ENCODE measurements at regions not wholly inside any gene's neighbourhood (a gene's known extent, or its start where the extent isn't known, plus 50 kb on each side); places are given as distances from the start of the nearest gene placed in this dataset.

DNA sequence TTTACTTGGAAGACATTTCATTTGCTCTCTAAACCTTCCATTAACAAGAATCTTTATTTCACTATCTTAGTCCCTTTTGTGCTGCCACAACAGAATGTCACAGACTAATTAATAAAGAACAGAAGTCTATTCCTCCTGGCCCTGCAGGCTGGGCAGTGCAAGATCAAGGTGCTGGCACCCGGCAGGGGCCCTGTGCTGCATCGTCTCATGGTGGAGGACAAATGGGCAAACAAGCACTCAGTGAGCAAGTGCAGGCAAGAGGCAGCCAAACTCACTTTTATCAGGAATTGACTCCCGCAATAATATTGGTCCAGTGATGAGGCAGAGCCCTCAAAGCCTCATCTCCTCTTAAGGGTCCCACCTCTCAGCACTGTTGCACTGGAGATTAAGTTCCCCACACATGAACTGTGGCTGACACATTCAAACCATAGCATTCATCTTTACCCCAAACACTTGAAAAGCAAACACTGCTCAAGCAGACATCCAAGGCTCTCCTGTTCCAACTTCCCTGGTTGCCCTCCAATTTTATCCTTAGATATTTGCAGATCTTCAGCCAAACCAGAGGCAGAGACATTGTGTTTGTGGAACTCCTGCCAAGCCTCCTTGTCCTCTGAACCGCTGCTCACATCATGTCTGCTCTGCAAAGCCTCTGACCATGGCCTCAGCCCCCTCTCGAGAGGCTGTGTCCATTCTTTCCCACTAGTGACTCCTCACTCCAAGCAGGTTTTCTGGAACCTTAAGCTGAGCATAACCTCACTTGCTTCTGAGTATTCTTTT is 404.4 kb upstream of the SOX11 start:
- no peak for DNase-seq

DNA sequence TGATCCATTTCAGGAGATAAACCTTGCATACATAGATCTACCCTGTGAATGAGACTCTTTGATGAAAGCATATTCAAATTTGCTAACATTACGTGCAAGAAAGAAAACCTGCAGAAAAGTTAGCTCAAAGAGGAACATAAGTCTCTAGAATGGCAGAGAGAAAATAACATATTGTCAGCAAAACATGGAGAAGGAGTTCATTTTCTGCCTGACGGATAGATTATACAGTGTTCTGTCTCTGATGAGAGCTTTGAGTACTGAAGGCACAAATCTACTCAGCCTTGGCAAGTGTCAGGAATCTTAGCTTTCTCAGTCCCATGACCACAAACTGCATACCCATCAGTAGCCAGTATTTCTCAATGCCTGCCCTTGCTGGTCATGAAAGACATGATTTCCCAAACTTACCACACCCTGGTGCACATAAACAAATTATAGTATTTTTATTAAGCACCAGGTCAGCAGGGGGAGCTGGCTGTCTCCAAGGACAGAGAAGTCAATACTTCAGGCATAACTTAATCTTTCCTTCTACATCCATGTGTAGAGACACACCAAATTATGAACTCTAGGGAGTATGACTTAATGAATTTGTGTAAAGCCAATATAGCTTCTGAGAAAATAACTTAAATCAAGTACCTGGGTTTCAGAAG is 401.2 kb upstream of the SOX11 start:
- DNase-seq = no peak

DNA sequence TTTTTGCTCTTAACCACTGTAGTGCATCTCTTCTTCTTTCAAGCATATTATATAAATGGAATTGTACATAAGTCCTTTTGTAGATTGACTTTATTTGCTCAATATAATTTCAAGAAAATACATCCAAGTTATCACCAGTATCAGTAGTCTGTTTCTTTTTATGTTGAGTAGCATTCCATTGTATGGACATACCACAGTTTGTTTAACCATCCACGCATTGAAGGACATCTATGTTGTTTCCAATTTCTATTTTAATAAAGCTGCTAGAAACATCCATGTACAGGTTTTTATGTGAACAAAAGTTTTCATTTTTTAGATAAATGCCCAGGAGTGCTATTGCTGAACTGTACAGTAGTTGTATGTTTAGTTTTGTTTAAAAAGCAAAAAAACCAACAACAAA is 387.5 kb upstream of the SOX11 start:
- no peak for DNase-seq

DNA sequence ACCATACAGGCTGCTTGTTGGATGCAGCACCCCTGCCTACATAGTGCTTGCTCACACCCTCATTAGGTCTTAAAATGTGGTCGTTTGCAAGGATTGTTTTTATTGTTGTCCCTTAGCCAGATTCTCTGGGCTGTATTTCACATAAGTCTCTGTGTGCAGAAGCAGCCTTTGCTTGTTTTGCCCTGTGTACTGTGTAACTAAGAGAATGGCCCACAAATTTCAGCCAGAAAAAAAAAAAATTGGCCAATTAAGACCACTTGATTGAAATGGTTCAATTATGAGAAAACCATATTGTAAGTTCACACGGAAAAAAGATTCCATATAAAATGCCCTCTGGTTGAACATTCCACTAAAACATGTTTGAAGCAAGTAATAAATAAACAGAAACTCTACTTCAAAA is 377.1 kb upstream of the SOX11 start:
- no peak for DNase-seq

DNA sequence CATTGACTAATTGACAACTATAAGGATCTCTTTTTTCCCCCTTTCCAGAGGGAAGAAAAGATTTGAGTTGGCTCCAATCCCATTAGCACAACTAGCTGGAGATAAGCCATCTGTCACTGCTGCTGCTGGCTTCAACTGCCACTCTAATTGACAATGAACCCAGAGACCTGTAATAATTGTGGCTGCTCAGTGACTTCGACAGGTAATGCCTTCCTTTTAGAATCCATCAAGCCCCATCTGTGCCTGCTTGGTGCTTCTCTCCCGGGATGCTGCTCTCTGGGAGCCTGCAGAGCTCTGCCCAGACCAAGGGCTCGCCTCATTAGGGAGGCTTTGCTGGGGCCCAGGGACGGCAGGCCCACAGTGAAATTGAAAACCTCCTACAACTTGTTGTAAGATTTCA is 376.7 kb upstream of the SOX11 start:
- no peak for DNase-seq

DNA sequence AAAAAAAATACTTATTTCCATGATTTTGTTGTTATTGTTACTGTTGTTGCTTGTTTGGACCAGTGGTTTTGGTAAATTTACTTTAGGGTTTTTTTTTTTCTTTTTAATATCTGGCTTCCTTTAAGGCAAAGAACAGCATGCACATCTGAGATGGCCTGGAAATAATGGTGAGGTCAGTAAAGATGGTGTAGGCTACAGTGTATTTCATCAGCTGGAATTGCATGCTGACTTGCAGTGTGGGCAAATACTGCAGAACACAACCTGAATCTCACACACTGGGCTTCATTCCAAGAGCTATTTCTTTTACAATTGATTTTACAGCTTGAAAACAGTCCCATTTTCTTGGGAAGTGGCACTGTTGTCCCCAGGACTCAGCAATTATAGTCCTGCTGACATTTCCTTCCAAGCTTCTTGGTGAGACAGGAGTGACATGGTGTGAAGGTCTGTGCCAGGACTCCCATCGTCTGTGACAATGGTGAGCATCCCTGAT is 376.1 kb upstream of the SOX11 start:
- no peak for DNase-seq

DNA sequence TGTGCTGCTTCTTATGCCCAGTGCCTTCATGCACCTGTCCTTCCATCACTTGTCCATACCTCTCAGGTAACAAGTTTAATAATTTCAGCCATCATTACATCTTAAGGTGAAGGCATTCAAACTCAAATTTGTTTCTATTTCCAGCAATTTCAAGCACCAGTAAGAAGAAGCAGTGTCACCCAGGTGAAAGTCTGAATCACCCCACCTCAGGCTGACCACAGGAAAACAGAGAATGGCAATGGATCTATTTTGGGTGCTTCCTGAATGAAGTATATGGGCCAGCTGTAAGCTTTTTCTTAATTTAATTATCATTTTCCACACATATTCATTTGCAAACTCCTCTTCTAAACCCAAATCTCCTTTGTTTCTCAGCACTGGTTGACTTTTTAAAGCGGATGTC is 372.7 kb upstream of the SOX11 start:
- no peak for DNase-seq

DNA sequence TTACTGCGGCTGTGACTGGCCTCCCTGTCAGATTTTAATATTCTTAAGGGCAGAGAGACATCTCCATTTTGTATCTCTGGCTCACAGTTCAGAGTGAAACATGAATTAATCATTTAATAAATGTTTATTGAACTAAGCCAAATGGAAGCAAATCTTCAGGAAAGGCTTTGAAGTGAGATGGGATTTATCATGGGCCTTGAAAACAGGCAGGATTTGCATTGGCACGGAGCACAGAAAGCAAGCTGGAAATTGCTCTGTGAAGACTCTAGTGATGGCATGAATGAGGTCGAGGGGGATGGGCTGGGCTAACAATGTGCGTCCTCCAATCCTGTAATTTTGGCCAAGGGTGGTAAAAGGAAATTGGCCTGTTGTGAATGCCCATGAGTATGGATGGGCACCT is 369.8 kb upstream of the SOX11 start:
- DNase-seq = no peak

DNA sequence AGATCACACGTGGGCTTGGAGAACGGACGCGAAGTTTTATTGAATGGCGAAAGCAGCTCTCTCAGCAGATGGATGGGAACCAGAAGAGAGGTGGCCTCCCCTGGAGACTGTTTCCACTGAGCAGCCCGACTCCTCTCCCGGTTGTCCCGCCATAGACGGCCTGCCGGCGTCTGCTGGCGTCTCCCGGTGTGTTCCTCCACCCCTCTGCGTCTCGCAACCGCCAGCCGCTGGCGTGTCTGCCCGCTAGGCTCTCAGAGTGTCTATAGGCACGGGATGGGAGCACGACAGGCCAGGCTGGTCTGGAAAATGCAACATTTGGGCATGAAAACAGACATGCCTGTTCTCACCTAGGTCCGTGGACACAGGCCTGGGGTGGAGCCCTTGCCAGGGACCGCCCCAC is 366.7 kb upstream of the SOX11 start:
- DNase-seq = no peak

DNA sequence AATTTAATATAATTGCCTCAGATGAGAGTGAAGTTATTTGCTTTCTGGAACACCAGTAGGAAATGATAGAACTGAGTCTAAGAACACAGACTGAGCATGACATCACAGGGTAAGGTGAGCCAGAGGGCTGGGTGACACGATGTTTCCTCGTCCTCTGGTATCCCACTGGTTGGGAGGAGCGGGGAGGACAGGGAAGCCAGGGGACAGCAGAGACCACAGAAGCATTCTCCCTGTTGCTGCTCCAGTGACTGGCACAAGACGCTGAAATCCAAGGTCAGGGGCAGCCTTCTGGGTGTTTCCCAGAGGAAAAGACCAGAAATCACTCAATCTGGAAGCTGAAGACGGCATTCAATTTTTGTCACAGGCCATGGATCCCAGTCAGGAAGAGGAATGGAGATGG is 363.4 kb upstream of the SOX11 start:
- no peak for DNase-seq

DNA sequence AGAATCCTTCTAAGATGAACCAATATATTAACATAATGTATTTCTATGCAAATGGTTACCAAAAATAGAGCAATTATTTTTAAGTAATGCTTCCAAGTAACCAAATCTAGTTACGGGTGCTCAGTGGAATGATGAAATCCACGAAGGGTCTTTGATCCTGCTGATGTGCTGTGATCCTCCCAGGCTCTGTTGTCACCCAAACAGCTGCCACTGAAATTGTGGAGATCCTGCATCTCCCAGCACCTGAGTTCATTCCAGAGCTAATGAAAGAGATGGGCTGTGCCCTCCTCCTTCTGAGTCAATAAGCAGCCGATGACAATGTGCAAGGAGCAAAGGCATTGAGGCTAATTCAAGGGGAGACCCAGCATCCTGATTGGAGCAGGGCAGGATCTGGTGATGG is 362.4 kb upstream of the SOX11 start:
- DNase-seq = no peak

DNA sequence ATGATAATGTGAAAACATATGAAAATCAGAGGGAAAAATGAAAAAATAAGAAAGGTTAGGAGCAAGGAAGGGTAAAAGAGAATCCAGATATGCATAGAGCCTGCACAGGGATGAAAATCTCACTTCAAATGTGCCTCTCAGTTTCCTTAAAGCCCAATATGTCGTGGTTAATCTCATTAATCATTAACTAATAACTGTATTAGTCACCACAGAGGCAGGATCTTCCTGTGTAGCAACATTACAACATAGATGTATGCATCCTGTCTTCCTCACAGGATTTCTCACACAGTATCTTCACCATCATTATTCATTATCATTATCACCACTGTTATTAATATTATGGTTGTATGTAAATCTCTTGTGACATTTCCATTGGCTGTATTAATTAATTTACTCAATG is 361.2 kb upstream of the SOX11 start:
- DNase-seq = no peak

DNA sequence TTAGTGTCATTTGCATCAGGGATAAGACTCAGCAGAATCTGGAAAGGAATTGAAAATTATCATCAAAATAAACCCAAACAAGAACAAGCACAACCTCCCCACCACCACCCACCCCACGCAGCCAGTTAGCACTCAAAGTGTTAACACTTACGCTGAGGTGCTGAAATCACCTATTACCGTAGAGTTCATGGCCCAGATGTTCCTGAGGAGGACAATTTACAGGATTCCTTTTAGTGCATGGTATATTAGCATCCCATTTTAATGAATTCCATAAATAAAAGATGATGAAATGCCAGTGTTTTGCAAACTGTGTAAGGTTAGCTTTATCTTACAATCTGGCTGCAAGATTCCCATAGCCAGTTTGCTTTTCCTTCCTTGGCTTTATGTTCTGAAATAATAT is 359.3 kb upstream of the SOX11 start:
- no peak for DNase-seq

DNA sequence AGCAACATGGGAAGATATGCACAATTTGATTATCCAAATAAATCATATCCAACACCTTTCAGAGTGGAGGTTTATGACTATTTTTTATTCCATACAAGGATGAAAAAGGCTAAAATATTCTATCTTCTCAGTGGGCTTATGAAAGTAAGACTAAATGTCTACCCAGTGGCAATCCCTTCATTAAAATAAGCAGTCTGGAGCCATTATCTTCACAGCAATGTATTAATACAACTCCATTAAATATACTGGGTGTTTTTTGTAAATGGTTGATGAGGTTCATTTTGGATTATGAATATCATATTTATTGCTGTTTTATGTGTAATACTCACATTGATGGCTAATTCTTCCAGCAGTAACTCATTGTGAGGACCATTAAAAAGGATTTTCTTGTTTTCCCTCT is 352.7 kb upstream of the SOX11 start:
- no peak for DNase-seq

DNA sequence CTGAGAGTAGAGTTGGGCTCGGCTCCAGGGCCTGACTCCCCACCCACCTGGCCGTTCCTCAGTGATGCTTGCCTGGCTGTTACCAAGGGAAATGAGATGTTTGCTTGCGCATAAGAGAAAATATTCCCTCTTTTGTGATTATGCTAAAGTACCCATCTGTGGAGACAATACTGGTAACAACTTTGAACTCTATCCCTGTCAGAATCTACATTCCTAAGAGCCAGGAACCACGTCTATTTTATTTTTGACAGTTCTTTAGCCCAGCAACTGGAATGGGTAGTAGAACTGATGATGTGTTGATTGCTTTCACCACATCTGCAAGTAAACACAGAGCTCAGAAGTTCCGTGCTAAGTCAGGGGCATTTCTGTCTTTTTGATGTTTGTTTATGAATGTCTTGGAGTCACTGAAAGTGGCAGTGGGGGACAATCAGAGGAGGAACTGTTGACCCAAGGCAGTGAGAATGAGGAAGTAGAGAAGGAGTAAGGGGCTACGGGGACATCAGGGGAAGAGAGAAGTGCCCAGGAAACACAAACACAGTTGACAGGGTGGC is 348.3 kb upstream of the SOX11 start:
- no peak for DNase-seq

DNA sequence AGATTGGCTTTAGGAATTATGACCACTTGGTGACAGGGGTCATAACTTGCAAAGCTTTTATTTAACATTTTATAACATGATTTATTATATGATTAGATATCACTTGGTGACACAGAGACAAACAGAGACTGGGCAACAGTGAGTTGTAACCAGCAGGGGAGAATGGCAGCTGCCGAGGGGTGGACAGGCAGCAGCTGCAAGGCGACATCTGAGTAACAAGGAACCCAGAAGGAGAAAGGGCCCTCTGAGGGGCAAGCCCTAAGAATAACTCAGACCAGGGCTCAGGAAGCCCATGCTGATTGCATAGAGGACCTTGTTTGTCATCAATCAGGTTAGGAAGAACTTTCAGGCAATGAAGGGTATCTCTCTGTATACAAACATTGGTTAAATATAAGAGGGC is 339.9 kb upstream of the SOX11 start:
- no peak for DNase-seq

DNA sequence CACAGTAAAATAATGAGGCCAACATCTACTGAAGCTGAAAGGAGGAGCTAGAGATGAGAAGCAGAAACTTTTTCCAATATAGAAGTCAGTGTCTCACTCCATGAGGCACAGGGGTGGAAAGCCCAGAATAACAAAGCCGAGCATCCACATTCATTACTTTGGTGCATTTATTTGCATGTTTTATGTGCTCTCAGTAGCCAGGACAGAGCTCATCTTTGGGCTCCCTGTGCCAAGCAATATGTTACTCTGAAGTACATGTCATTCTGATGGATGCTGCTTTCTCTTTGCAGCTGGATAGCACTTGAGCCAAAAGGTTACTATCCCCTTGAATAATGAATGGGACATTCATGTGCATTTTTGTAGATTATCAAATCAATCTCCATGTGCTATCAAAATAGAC is 338.6 kb upstream of the SOX11 start:
- DNase-seq = no peak

DNA sequence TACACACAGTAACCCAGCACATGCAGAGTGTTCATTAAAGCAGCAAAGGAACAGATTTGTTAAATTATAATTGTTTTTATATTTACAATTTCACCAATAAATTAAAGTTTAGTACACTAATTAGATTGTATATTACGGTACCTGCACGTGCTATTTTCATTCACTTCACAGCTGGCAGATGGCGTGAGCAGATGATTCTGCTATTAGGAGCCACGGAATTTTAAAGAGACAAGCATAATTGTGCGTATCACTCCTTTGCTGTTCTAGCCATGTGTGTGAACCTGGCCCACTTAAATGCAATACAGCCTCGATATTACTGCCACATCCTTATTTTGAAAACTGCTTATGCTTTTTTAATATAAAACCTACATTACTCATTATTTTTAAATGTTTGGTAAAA is 332.8 kb upstream of the SOX11 start:
- DNase-seq = no peak

DNA sequence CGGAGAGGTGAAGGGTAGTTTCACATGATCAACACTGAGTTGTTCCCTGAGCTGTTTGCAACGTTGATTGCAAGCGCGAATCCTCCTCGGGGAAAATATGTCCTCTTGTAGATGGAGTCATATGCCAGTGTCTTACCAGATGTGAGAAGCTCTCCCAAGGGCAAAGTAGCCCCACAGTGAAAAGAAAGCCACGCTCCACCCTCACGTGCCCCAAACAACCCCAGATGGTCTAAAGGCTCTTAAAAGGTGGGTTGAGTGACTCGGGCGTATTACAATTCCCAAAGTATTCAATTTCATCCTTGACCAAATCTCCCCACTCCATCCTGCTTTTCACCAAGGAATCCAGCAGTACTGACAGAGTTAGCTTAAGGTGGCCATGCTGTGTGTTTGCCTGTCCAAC is 332.1 kb upstream of the SOX11 start:
- no peak for DNase-seq

DNA sequence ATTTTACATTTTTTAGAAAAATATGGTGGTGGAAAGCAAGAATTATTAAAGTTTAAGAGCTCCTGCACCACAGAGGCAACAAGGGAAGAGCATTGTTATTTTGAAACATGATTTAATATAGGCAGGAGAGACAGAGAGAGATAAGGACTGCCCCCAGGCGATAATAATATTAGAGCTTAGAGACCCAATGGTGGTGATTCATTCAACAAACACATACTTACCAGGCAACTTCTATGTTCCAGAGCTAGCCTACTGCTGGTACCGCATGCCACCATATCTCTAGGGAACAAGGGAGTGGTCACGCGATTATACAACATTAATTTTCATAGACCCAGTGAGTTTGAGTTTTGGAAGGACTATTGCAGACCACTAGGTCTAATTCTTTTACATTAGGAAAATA is 327.8 kb upstream of the SOX11 start:
- no peak for DNase-seq

DNA sequence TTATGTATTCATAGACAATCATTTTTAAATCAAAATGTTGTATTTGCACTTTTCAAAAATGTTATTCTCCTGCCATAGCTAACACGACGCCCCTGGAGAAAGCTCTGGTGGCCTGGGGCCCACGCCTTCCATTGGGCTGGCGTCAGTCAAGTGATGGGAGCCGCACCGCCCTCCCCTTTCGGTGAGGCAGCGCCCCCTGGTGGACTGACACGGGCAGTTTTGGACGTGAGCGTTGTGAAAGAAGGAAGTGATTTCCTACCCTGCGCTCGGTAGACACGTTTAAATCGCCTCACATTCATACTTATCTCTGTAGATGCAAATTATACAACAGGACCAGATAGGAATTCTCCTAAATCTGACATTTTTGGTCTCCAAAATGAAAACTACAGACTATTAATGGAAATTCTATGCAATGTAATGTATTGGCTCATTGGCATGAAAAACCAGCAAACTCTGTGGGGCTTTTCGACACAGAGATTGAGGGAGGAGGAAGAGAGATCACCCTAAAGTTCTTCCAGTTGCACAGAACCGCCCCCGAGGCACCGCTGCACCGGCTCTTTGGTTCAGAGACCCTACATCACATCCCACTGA is 326.2 kb upstream of the SOX11 start:
- DNase-seq = peak; percentile 64

DNA sequence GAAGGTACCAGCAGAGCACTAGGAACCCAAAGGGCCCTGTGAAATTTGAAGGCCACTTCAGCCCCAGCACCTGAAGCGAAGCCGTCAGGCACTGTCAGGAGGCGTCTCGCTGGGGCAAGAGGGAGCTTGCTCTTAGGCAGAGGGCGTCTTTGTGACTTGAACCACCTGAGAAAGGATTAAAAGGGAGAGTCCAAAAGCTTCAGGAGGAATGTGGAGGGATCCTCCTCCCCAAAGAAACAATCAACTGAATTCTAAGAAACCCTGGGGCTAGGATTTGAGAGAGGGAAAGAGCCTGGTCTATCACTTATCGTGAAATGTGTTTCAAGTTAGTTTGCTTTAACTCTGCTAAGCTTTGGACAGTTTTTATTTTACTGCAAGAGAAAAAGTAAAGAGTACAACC is 324.9 kb upstream of the SOX11 start:
- DNase-seq = no peak

DNA sequence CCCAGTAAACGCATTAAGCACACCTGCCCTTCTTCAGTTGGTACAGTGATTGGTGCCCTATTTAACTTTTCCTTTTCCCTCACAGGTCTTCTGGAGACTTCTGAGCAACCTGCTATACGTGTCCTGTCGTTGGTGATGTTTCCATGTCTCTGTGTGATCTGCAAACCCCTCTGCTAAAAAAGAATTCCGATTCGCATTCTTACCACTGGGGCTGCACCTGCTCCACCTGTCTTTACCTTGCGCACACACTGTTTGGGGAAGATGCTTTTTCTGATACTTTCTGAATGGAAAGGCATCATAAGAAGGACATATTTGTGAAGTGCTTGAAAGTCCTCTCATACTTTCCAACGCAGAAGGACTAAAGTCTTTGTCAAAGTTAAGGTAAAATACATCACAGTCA is 323.9 kb upstream of the SOX11 start:
- DNase-seq = no peak

DNA sequence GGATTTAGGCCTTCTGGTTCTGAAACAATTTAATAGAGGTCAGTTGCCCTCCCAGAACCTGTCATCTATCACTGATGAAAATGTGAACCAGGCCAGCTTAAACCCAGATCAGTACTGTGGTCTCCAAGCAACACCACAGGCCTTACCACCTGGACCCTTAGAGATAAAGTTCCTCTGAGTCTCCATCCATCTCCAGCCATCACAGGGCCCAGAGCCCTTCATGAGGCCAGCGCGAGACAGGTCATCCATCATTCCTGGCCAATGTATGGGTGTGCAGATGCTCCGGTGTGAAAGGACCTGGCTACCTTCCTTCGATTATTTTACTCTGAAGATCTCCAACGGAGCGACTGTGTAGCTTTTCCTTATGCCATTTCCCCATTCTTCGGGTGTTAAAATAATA is 322.7 kb upstream of the SOX11 start:
- no peak for DNase-seq
